IMR-90 (cell line): ENCODE measurements at regions not wholly inside any gene's neighbourhood (a gene's known extent, or its start where the extent isn't known, plus 50 kb on each side); places are given as distances from the start of the nearest gene placed in this dataset.

Experiments used
- ATAC-seq: fragments of 200-7000 bp; cut with Tn5 transposase; 2 replicates; pipeline ENCODE4 v1.9.1; 2020; ENCODE audit warnings: low read depth, mild to moderate bottlenecking, moderate library complexity
- BruUV-seq: library from RNA; stranded (reverse); fragments of 400-500 nt; replicated peaks from 2 replicates; lab custom pipeline; 2021; lab: Mats Ljungman, UMichigan
- CTCF ChIA-PET: fragments of 300-600 bp; formaldehyde crosslinking; extraction: SDS; loops from one replicate; lab custom pipeline; 2021; ENCODE audit warnings: antibody characterized with exemption; lab: Yijun Ruan, JAX
- POLR2A ChIA-PET: fragments of 300-600 bp; sonication (Branson Sonifier 250); formaldehyde crosslinking; loops from one replicate; lab custom pipeline; 2022; ENCODE audit warnings: antibody characterized with exemption; ENCODE audit not compliant: unreplicated experiment; lab: Charles Lee
- DNase-seq: peaks from one replicate; pipeline ENCODE4 v3.0.0; 2013
- H2AFZ ChIP-seq: replicated peaks from 2 replicates; pipeline ENCODE3; 2013; ENCODE audit warnings: low read length, mild to moderate bottlenecking; ENCODE audit not compliant: poor library complexity
- H2AK5ac ChIP-seq: 2 replicates; pipeline ENCODE4 v1.6.1; 2013; ENCODE audit warnings: low read depth, low read length, inconsistent platforms
- H2AK9ac ChIP-seq: replicated peaks from 2 replicates; pipeline ENCODE3; 2013; ENCODE audit warnings: mild to moderate bottlenecking, low read depth, low read length, moderate library complexity; ENCODE audit not compliant: poor library complexity
- H2BK120ac ChIP-seq: 2 replicates; pipeline ENCODE4 v1.6.1; 2013; ENCODE audit warnings: low read depth, low read length, inconsistent platforms
- H2BK15ac ChIP-seq: 3 replicates; pipeline ENCODE4 v1.6.1; 2013; ENCODE audit warnings: low read depth, low read length, inconsistent platforms
- H2BK20ac ChIP-seq: 2 replicates; pipeline ENCODE4 v1.6.1; 2013; ENCODE audit warnings: low read depth, mild to moderate bottlenecking, inconsistent platforms, low read length, moderate library complexity
- H2BK5ac ChIP-seq: 2 replicates; pipeline ENCODE4 v1.6.1; 2013; ENCODE audit warnings: mild to moderate bottlenecking, low read depth, low read length, inconsistent platforms; ENCODE audit not compliant: poor library complexity, severe bottlenecking
- H3K14ac ChIP-seq: replicated peaks from 2 replicates; pipeline ENCODE4 v1.6.1; 2013; ENCODE audit warnings: low read depth, low read length, inconsistent platforms
- H3K18ac ChIP-seq: 2 replicates; pipeline ENCODE4 v1.6.1; 2013; ENCODE audit warnings: low read depth, low read length, control low read depth
- H3K23ac ChIP-seq: 2 replicates; pipeline ENCODE4 v1.6.1; 2013; ENCODE audit warnings: low read depth, low read length, inconsistent platforms
- H3K27ac ChIP-seq: 2 replicates; pipeline ENCODE4 v1.5.1; 2013; ENCODE audit warnings: mild to moderate bottlenecking, control low read depth, low read length; ENCODE audit not compliant: insufficient read depth
- H3K27me3 ChIP-seq: 2 replicates; pipeline ENCODE4 v1.6.1; 2013; ENCODE audit warnings: low read length; ENCODE audit not compliant: control insufficient read depth, insufficient read depth
- H3K36me3 ChIP-seq: 2 replicates; pipeline ENCODE4 v1.6.1; 2013; ENCODE audit warnings: low read length, mixed read lengths; ENCODE audit not compliant: control insufficient read depth, insufficient read depth
- H3K4ac ChIP-seq: 2 replicates; pipeline ENCODE4 v1.6.1; 2013; ENCODE audit warnings: low read depth, low read length, inconsistent platforms
- H3K4me1 ChIP-seq: 2 replicates; pipeline ENCODE4 v1.6.1; 2013; ENCODE audit warnings: low read length, mixed read lengths; ENCODE audit not compliant: control insufficient read depth, insufficient read depth
- H3K4me2 ChIP-seq: 2 replicates; pipeline ENCODE4 v1.6.1; 2013; ENCODE audit warnings: low read depth, mild to moderate bottlenecking, control low read depth, low read length, moderate library complexity
- H3K4me3 ChIP-seq: 2 replicates; pipeline ENCODE4 v1.5.1; 2013; ENCODE audit warnings: low read depth, mild to moderate bottlenecking, control low read depth, low read length, moderate library complexity; ENCODE audit not compliant: insufficient read depth
- H3K56ac ChIP-seq: 2 replicates; pipeline ENCODE4 v1.6.1; 2013; ENCODE audit warnings: low read length, inconsistent platforms; ENCODE audit not compliant: insufficient read depth; ENCODE audit errors: extremely low read depth
- H3K79me1 ChIP-seq, 2 experiments: 2 replicates each; pipeline ENCODE4 v1.6.1; 2013; ENCODE audit warnings: low read length in 2 of 2, inconsistent platforms in 1 of 2, low read depth in 1 of 2
- H3K9ac ChIP-seq: 2 replicates; pipeline ENCODE4 v1.6.1; 2013; ENCODE audit warnings: low read depth, low read length, control low read depth
- H3K9me1 ChIP-seq: 2 replicates; pipeline ENCODE4 v1.6.1; 2013; ENCODE audit warnings: low read length, inconsistent platforms; ENCODE audit not compliant: insufficient read depth
- H3K9me3 ChIP-seq: 2 replicates; pipeline ENCODE4 v1.6.1; 2013; ENCODE audit warnings: low read length; ENCODE audit not compliant: control insufficient read depth, insufficient read depth
- H4K20me1 ChIP-seq: 2 replicates; pipeline ENCODE4 v1.6.1; 2013; ENCODE audit warnings: low read length, inconsistent platforms; ENCODE audit not compliant: insufficient read depth
- H4K5ac ChIP-seq: 2 replicates; pipeline ENCODE4 v1.6.1; 2013; ENCODE audit warnings: mild to moderate bottlenecking, low read depth, low read length, control low read depth
- H4K8ac ChIP-seq, 2 experiments: 2 replicates each; pipeline ENCODE4 v1.6.1; 2013; ENCODE audit warnings: low read depth in 2 of 2, low read length in 2 of 2, control low read depth in 1 of 2, inconsistent platforms in 1 of 2
- H4K91ac ChIP-seq: 2 replicates; pipeline ENCODE4 v1.6.1; 2013; ENCODE audit warnings: low read depth, low read length, inconsistent platforms; ENCODE audit not compliant: insufficient read depth
- CEBPB ChIP-seq: IDR thresholded peaks from 2 replicates; pipeline ENCODE4 v1.6.1; 2012; ENCODE audit warnings: low read depth, low read length, improper control_type of control experiment
- MXI1 ChIP-seq: IDR thresholded peaks from 2 replicates; pipeline ENCODE4 v1.6.1; 2012; ENCODE audit warnings: low read depth, mild to moderate bottlenecking, low read length, moderate library complexity, borderline replicate concordance
- NFE2L2 ChIP-seq: fragments of 150-350 bp; IDR thresholded peaks from 2 replicates; pipeline ENCODE4 v1.6.1; 2016; ENCODE audit warnings: low read depth, mild to moderate bottlenecking, low read length
- RAD21 ChIP-seq: IDR thresholded peaks from 2 replicates; pipeline ENCODE4 v1.6.1; 2012; ENCODE audit warnings: low read length, improper control_type of control experiment
- RCOR1 ChIP-seq: IDR thresholded peaks from 2 replicates; pipeline ENCODE4 v1.6.1; 2012; ENCODE audit warnings: mild to moderate bottlenecking, low read length, improper control_type of control experiment; ENCODE audit not compliant: insufficient replicate concordance
- SMC3 ChIP-seq: fragments of 150-350 bp; IDR thresholded peaks from 2 replicates; pipeline ENCODE4 v1.6.1; 2016; ENCODE audit warnings: low read depth, mild to moderate bottlenecking, antibody characterized with exemption, low read length, moderate library complexity
- WGBS, 2 experiments: methylation state at CpG; one replicate each; pipeline versions ENCODE4 v1.1.5 to v1.1.7; 2013; ENCODE audit warnings: missing lambda C conversion rate in 2 of 2; ENCODE audit not compliant: insufficient read length in 1 of 2; ENCODE audit errors: extremely low coverage in 2 of 2; 5-methylcytosine and 5-hydroxymethylcytosine counted together
- dilution Hi-C: fragments of 300-500 bp; cut with HindIII; formaldehyde crosslinking; loops from one replicate; pipeline ENCODE4 v1.14.3; 2018; ENCODE audit warnings: low sequenced_read_pairs; ENCODE audit not compliant: unreplicated experiment
- in situ Hi-C: fragments of 300-500 bp; cut with MboI; formaldehyde crosslinking; loops from 3 replicates; pipeline ENCODE4 v1.14.3; 2019; ENCODE audit warnings: low sequenced_read_pairs, inconsistent platforms, mixed read lengths
- intact Hi-C: fragments of 100-400 bp; cut with micrococcal nuclease; formaldehyde crosslinking; loops from 2 replicates; pipeline ENCODE4 v1.10.0; 2022
- TF ChIP-seq, protein P1 (sequence below): conservative IDR thresholded peaks from 2 replicates; pipeline ENCODE4 v1.5.1; 2012; ENCODE audit warnings: mild to moderate bottlenecking, low read depth, low read length, improper control_type of control experiment
- TF ChIP-seq, protein P2 (sequence below): fragments of 150-350 bp; IDR thresholded peaks from 2 replicates; pipeline ENCODE4 v1.6.1; 2017; ENCODE audit warnings: mild to moderate bottlenecking, antibody characterized with exemption, low read length, low read depth

DNA sequence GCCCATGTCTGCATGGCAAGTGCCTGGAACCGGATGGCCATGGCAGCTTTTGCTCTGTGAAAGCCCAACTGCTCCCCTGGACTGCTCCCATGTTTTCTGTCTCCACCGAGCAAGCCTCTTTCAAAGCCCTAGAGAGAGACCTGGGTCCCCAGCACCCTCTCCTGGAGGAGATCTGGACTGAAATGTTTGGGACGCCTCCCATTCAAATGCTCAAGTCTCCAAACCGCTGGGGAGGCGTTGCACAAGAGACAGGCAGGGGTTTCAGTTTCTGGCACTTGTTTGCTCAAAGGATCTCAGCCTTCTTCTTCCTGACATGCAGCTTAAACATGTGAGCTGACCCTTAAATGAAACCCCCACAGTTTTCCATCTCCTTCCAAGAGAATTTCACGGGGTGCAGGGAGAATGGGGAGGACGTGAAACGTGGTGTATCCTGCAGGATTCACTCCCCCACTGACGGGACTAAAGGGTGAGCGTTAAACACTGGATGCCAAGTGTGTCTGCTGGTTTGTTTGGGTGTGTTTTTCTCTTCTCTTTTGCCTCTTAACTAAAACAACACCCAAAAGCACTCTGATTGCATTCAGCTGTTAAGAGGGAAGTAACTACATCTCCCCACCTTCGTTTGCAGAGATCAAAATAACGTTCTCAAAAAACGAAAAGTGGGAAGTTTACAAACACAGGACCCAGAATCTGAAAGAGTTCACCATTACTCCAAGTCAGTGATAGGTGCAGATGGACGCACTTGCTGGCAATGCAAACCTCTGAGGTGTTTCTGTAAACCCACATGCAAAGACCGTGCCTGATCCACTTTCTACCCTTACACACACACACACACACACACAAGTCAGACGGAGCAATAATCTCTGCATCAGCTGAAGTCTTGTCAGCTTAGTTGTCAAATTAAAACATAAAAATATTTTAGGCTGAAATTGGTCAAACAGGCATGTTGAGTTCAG is 256.9 kb downstream of the C16orf95 start:
- Histone ChIP-seq H3K56ac (no peak overlapping the region), H2BK120ac (peak overlapping the region; percentile 49; the same call in 1 of the 2 replicates), H4K20me1 (no peaks in the 10 kb centered on the region), H3K9ac (no peak overlapping the region), H3K9me3 (no peaks in the 10 kb centered on the region), H3K79me1 (no peaks in the 10 kb centered on the region), H3K4ac (peak overlapping the region; percentile 26; the same call in 1 of the 2 replicates), H3K27me3 (no peaks in the 10 kb centered on the region), H3K18ac (no peak overlapping the region), H3K14ac (0 out of 2 replicates have a peak overlapping the region, but pooled peaks have one; percentile 18), H2AK9ac (peak overlapping the region; percentile 3), H4K8ac (peak overlapping the region in 1 of 2 experiments; percentile 17; a peak in 1 of 4 replicates), H2BK20ac (peak overlapping the region; percentile 33; the same call in 1 of the 2 replicates), H3K4me2 (peak overlapping the region; percentile 43; the same call in 1 of the 2 replicates), H3K4me3 (no peak overlapping the region), H4K5ac (no peak overlapping the region), H2AFZ (peak overlapping the region; percentile 79), H3K23ac (no peak overlapping the region), H2AK5ac (no peak overlapping the region), H3K9me1 (no peaks in the 10 kb centered on the region), H2BK15ac (peak overlapping the region; percentile 3; the same call in 1 of the 3 replicates), H3K36me3 (no peaks in the 10 kb centered on the region), H2BK5ac (no peak overlapping the region), H3K4me1 (no peaks in the 10 kb centered on the region; the same call in 1 of the 2 replicates), H3K27ac (no peak overlapping the region), H4K91ac (no peak overlapping the region; the same call in 1 of the 2 replicates)
- DNase-seq = peak; percentile 73
- ChIA-PET POLR2A (no interaction called here), CTCF (interaction anchor here (0.7 to 1.3 kb wide), 4 partner anchors 209 to 497 kb away, joined by 3 to 4 read pairs (median 3); no protein-coding TSS in a partner anchor)
- peak; percentile 64 for TF ChIP-seq RAD21
- TF ChIP-seq, protein P1, sequence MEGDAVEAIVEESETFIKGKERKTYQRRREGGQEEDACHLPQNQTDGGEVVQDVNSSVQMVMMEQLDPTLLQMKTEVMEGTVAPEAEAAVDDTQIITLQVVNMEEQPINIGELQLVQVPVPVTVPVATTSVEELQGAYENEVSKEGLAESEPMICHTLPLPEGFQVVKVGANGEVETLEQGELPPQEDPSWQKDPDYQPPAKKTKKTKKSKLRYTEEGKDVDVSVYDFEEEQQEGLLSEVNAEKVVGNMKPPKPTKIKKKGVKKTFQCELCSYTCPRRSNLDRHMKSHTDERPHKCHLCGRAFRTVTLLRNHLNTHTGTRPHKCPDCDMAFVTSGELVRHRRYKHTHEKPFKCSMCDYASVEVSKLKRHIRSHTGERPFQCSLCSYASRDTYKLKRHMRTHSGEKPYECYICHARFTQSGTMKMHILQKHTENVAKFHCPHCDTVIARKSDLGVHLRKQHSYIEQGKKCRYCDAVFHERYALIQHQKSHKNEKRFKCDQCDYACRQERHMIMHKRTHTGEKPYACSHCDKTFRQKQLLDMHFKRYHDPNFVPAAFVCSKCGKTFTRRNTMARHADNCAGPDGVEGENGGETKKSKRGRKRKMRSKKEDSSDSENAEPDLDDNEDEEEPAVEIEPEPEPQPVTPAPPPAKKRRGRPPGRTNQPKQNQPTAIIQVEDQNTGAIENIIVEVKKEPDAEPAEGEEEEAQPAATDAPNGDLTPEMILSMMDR = peak; percentile 54
- TF ChIP-seq CEBPB = peak; percentile 88
- TF ChIP-seq, protein P2, sequence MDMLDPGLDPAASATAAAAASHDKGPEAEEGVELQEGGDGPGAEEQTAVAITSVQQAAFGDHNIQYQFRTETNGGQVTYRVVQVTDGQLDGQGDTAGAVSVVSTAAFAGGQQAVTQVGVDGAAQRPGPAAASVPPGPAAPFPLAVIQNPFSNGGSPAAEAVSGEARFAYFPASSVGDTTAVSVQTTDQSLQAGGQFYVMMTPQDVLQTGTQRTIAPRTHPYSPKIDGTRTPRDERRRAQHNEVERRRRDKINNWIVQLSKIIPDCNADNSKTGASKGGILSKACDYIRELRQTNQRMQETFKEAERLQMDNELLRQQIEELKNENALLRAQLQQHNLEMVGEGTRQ = no peak
- no peak for TF ChIP-seq RCOR1
- no peak for TF ChIP-seq MXI1
- TF ChIP-seq SMC3 = peak; percentile 56
- TF ChIP-seq NFE2L2 = no peak
- no TSS peak for BruUV-seq
- peak; percentile 64 for ATAC-seq
- dilution Hi-C loops (no loop called here), intact Hi-C loops (loop anchor here (2.0 to 10.0 kb wide), 3 partner anchors 136 to 486 kb away; no protein-coding TSS in a partner anchor), in situ Hi-C loops (loop anchor here (5.0 kb wide), 1 partner anchor 493 kb away; the partner anchor contains the start of gene FOXC2)
- 100% methylated on average over 1 of the region's 16 CpGs; no CpG with 5 or more reads in 1 of the 2 experiments for WGBS, 2 experiments
